PC-9 (cell line): ENCODE measurements at regions not wholly inside any gene's neighbourhood (a gene's known extent, or its start where the extent isn't known, plus 50 kb on each side); places are given as distances from the start of the nearest gene placed in this dataset.

ENCODE experiments used
- BruUV-seq: library from RNA; stranded (reverse); fragments of 400-500 nt; replicated peaks from 2 replicates; lab custom pipeline; 2021; lab: Mats Ljungman, UMichigan
- CTCF ChIA-PET: fragments of 300-600 bp; sonication (Branson Sonifier 250); formaldehyde crosslinking; loops from one replicate; lab custom pipeline; 2022; ENCODE audit warnings: antibody characterized with exemption; lab: Charles Lee
- POLR2A ChIA-PET: fragments of 300-600 bp; sonication (Branson Sonifier 250); formaldehyde crosslinking; loops from one replicate; lab custom pipeline; 2022; ENCODE audit warnings: antibody characterized with exemption; ENCODE audit not compliant: unreplicated experiment; lab: Charles Lee
- DNase-seq, 2 experiments: peaks; one replicate each; pipeline versions ENCODE4 v3.0.0 to v3.0.0-alpha.2; 2015 to 2022; ENCODE audit warnings: mixed read lengths in 1 of 2
- H2AFZ ChIP-seq: fragments of 200-600 bp; sonication (generic); 2 replicates; pipeline ENCODE4 v1.8.1; 2017; ENCODE audit warnings: antibody characterized with exemption
- H3F3A ChIP-seq: fragments of 200-600 bp; sonication (generic); 2 replicates; pipeline ENCODE4 v1.8.1; 2017; ENCODE audit warnings: antibody characterized with exemption, mild to moderate bottlenecking, low read depth; ENCODE audit not compliant: insufficient read depth
- H3K27ac ChIP-seq: fragments of 200-600 bp; sonication (generic); 2 replicates; pipeline ENCODE4 v1.6.1; 2016; ENCODE audit warnings: mixed run types
- H3K27me3 ChIP-seq: fragments of 200-600 bp; sonication (generic); 2 replicates; pipeline ENCODE4 v1.6.1; 2016; ENCODE audit warnings: low read depth, mixed run types; ENCODE audit not compliant: insufficient read depth
- H3K36me3 ChIP-seq: fragments of 200-600 bp; sonication (generic); 2 replicates; pipeline ENCODE4 v1.6.1; 2016; ENCODE audit warnings: low read depth, mixed run types
- H3K4me1 ChIP-seq: fragments of 200-600 bp; sonication (generic); replicated peaks from 2 replicates; pipeline ENCODE4 v1.6.1; 2016; ENCODE audit warnings: mixed run types; ENCODE audit not compliant: insufficient read depth
- H3K4me2 ChIP-seq: fragments of 200-600 bp; sonication (generic); 2 replicates; pipeline ENCODE4 v1.6.1; 2017; ENCODE audit warnings: mixed run types
- H3K4me3 ChIP-seq: fragments of 200-600 bp; sonication (generic); 2 replicates; pipeline ENCODE4 v1.6.1; 2016; ENCODE audit warnings: mixed run types
- H3K79me2 ChIP-seq: fragments of 200-600 bp; sonication (generic); 2 replicates; pipeline ENCODE4 v1.6.1; 2017; ENCODE audit warnings: low read depth, mixed run types
- H3K9me2 ChIP-seq: fragments of 200-600 bp; sonication (generic); 2 replicates; pipeline ENCODE4 v1.8.1; 2017; ENCODE audit warnings: mild to moderate bottlenecking; ENCODE audit not compliant: insufficient read depth
- H3K9me3 ChIP-seq: fragments of 200-600 bp; sonication (generic); 2 replicates; pipeline ENCODE4 v1.8.1; 2016; ENCODE audit warnings: low read depth; ENCODE audit not compliant: insufficient read depth
- H4K20me1 ChIP-seq: fragments of 200-600 bp; sonication (generic); 2 replicates; pipeline ENCODE4 v1.8.1; 2017; ENCODE audit not compliant: insufficient read depth
- EZH2 ChIP-seq: fragments of 200-600 bp; sonication (generic); IDR thresholded peaks from 2 replicates; pipeline ENCODE4 v1.8.0; 2017; ENCODE audit warnings: antibody characterized with exemption, low read depth
- intact Hi-C: fragments of 100-400 bp; cut with micrococcal nuclease; formaldehyde crosslinking; loops from one replicate; pipeline ENCODE4 v1.10.0; 2022; ENCODE audit not compliant: unreplicated experiment
- TF ChIP-seq, protein P1 (sequence below): fragments of 200-600 bp; sonication (generic); conservative IDR thresholded peaks from 2 replicates; pipeline ENCODE4 v1.6.1; 2017; ENCODE audit warnings: mixed run types, antibody characterized with exemption, mild to moderate bottlenecking, moderate library complexity

DNA sequence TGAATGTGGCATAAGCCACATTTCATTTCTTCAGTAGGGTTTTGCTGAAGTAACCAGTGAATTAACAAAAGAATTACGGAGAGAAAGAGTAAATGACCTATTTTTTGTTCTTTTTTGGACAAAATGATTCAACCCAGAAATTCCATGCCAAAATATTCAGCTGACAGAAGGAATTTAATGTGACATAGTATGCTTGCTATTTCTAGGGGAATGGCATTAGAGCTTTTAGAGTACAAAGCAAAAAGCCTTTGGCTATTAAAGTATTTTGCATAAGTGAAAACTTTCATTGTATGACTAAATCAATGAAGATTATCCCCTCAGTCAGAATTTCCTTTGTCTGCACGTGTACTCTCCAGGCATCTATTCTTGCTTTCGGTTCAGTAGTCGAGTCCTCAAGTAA lies 465.3 kb downstream of the COG6 start:
- no peaks in the 10 kb centered on the region for H3K9me3 ChIP-seq
- H3F3A ChIP-seq: no peaks in the 10 kb centered on the region
- ChIA-PET POLR2A (no interaction called here), CTCF (interaction anchor here (0.5 kb wide), 1 partner anchor 191 kb away, joined by 4 read pairs; no protein-coding TSS in a partner anchor)
- no peak overlapping the region for H3K27ac ChIP-seq
- H3K4me3 ChIP-seq: no peak overlapping the region
- no peak for TF ChIP-seq EZH2
- TF ChIP-seq, protein P1, sequence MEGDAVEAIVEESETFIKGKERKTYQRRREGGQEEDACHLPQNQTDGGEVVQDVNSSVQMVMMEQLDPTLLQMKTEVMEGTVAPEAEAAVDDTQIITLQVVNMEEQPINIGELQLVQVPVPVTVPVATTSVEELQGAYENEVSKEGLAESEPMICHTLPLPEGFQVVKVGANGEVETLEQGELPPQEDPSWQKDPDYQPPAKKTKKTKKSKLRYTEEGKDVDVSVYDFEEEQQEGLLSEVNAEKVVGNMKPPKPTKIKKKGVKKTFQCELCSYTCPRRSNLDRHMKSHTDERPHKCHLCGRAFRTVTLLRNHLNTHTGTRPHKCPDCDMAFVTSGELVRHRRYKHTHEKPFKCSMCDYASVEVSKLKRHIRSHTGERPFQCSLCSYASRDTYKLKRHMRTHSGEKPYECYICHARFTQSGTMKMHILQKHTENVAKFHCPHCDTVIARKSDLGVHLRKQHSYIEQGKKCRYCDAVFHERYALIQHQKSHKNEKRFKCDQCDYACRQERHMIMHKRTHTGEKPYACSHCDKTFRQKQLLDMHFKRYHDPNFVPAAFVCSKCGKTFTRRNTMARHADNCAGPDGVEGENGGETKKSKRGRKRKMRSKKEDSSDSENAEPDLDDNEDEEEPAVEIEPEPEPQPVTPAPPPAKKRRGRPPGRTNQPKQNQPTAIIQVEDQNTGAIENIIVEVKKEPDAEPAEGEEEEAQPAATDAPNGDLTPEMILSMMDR: no peak
- intact Hi-C loops: no loop called here
- H3K4me1 ChIP-seq: peaks cover 8% of the 10 kb centered on the region
- H3K9me2 ChIP-seq: no peaks in the 10 kb centered on the region
- H2AFZ ChIP-seq: no peak overlapping the region
- H4K20me1 ChIP-seq: no peaks in the 10 kb centered on the region
- H3K79me2 ChIP-seq: no peaks in the 10 kb centered on the region
- no peaks in the 10 kb centered on the region for H3K27me3 ChIP-seq
- no peak overlapping the region for H3K4me2 ChIP-seq
- BruUV-seq: no TSS peak
- no peaks in the 10 kb centered on the region for H3K36me3 ChIP-seq
- no peak for DNase-seq

DNA sequence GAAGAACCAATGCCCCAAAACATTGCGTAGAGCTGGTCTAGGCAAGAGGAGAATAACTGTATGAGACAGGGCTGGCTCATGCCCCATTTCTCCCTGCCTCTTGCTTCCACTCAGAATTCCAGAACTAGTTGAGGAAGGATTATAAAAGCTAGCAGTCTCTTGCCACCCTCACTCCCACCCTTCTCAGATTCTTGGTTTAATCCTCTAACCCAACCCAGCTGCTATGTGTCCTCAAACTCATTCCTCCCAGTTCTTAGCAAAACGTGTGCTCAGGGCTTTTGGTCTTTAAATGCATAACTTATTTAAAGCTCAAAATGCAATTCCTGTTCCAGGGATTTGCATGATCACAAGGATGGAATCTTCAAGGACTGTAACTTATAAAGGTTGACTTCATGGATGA lies 466.3 kb downstream of the COG6 start:
- H3K4me3 ChIP-seq: no peak overlapping the region
- no peaks in the 10 kb centered on the region for H3K27me3 ChIP-seq
- H3K9me3 ChIP-seq: no peaks in the 10 kb centered on the region
- no peak overlapping the region for H3K27ac ChIP-seq
- no peak for TF ChIP-seq EZH2
- TF ChIP-seq, protein P1: no peak
- no peak for DNase-seq
- no peaks in the 10 kb centered on the region for H3K4me1 ChIP-seq
- H4K20me1 ChIP-seq: no peaks in the 10 kb centered on the region
- no peaks in the 10 kb centered on the region for H3K79me2 ChIP-seq
- intact Hi-C loops: no loop called here
- POLR2A ChIA-PET: no interaction called here
- no peaks in the 10 kb centered on the region for H3K36me3 ChIP-seq
- no peaks in the 10 kb centered on the region for H3F3A ChIP-seq
- H3K4me2 ChIP-seq: no peak overlapping the region
- CTCF ChIA-PET: no interaction called here
- H3K9me2 ChIP-seq: no peaks in the 10 kb centered on the region
- no peak overlapping the region for H2AFZ ChIP-seq
- no TSS peak for BruUV-seq

DNA sequence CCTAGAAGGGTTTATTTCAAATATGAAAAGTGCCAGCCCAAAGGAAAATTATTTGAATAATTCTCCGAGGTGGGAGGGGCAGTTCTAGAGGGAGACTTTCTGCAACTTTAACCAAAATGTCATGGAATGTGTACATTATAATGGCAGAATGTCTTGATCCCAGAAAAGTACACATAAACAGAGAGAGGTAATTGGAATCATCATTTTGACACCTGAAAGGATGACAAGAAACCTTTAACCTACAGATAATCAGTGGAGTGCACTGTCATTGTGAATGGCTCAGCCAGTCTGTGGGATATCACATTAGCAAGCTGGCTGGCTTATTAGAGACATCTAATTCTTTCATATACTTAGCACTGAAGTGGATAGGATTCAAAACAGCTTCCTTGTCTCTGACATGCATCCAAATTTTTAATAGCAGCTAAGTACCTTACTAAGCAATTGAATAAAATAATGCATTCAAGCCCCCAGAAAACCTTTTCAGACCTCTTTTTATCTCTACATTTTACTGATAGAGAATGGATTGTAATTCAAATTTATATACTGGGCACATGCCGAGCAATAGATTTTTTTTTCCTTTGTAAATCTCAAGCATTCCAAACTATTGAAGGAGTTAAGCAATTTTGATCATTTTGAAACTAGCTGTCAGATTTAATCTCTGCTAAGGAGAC lies 468.6 kb downstream of the COG6 start:
- H3K4me2 ChIP-seq: no peak overlapping the region
- no peaks in the 10 kb centered on the region for H3F3A ChIP-seq
- no peaks in the 10 kb centered on the region for H3K27me3 ChIP-seq
- no peaks in the 10 kb centered on the region for H3K36me3 ChIP-seq
- H3K9me2 ChIP-seq: no peaks in the 10 kb centered on the region
- no peaks in the 10 kb centered on the region for H4K20me1 ChIP-seq
- H3K9me3 ChIP-seq: no peaks in the 10 kb centered on the region
- no TSS peak for BruUV-seq
- intact Hi-C loops: no loop called here
- H3K79me2 ChIP-seq: no peaks in the 10 kb centered on the region
- TF ChIP-seq EZH2: no peak
- TF ChIP-seq, protein P1: no peak
- H3K4me1 ChIP-seq: no peaks in the 10 kb centered on the region
- H3K4me3 ChIP-seq: no peak overlapping the region
- DNase-seq: no peak
- no peak overlapping the region for H3K27ac ChIP-seq
- POLR2A ChIA-PET: no interaction called here
- CTCF ChIA-PET: no interaction called here
- H2AFZ ChIP-seq: no peak overlapping the region
